Activated CD4-positive, alpha-beta memory T cell treated with anti-CD3 and anti-CD28 coated beads for 36 hours (primary cell): ENCODE measurements at regions not wholly inside any gene's neighbourhood (a gene's known extent, or its start where the extent isn't known, plus 50 kb on each side); places are given as distances from the start of the nearest gene placed in this dataset.

ENCODE experiments used
- CTCF ChIA-PET: fragments of 350-600 bp; sonication (Branson Sonifier 250); formaldehyde crosslinking; loops from one replicate; lab custom pipeline; 2021; ENCODE audit warnings: antibody characterized with exemption, inconsistent platforms; lab: Charles Lee
- POLR2A ChIA-PET: fragments of 350-600 bp; sonication (Branson Sonifier 250); formaldehyde crosslinking; loops from one replicate; lab custom pipeline; 2021; ENCODE audit warnings: antibody characterized with exemption; lab: Charles Lee
- DNase-seq: peaks from one replicate; pipeline ENCODE4 v3.0.0-alpha.2; 2020
- H3K27ac Mint-ChIP-seq: one replicate; pipeline ENCODE4 v1.8.0; 2021; ENCODE audit warnings: mixed read lengths
- H3K27me3 Mint-ChIP-seq: one replicate; pipeline ENCODE4 v1.8.0; 2021; ENCODE audit warnings: mixed read lengths
- H3K36me3 Mint-ChIP-seq: one replicate; pipeline ENCODE4 v1.8.0; 2021; ENCODE audit warnings: mixed read lengths
- H3K4me1 Mint-ChIP-seq: one replicate; pipeline ENCODE4 v1.8.0; 2021; ENCODE audit warnings: low read depth, mixed read lengths
- H3K4me3 Mint-ChIP-seq: one replicate; pipeline ENCODE4 v1.8.0; 2021; ENCODE audit warnings: mild to moderate bottlenecking, mixed read lengths
- H3K9me3 Mint-ChIP-seq: one replicate; pipeline ENCODE4 v1.8.0; 2021; ENCODE audit warnings: mixed read lengths
- intact Hi-C: fragments of 100-400 bp; cut with micrococcal nuclease; formaldehyde crosslinking; loops from one replicate; pipeline ENCODE4 v1.15.1; 2023

DNA sequence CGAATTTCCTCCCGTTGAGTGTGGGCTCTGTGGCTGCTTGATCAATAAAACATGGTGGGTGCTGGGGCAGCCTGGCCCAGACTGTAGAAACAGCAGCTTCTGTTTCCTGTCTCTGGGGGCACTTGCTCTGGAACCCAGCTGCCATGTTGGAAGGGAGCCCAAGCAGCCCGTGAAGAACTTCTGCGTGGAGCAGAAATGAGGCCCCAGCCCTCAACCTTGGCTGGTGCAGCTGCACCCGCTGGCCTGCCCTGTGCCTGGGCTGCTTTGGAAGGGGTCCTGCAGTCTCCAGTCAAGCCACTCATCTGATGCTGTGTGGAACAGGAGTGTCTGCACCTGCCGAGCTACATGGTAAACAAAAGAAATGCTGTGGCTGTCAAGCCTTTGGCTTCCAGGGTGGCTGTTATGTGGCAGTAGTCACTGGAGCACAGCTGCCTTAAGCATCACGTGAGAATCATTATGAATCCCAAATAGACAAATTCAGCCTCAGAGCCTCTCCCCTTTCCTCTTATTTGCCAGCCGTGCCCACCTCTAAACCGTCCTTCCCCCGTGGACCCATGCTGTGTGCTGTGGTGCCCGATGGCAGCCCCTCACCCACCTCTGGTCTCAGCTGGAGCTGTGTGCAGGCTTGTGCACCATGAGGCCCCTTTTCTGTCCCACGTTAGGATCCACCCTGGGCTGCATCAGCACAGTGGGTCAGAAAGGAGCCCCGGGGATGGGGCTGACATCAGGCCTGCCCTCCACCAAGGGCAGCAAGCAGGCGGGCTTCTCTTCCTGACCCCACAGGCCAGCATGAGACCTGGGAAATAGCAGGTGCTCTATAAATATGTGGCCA lies 134.0 kb upstream of the HDAC4 start:
- Mint-ChIP-seq H3K36me3 (peaks cover 1% of the 10 kb centered on the region), H3K9me3 (peaks cover 11% of the 10 kb centered on the region), H3K27ac (no peak overlapping the region), H3K27me3 (no peaks in the 10 kb centered on the region), H3K4me3 (no peak overlapping the region), H3K4me1 (no peaks in the 10 kb centered on the region)
- intact Hi-C loops = no loop called here
- CTCF ChIA-PET = interaction anchor here (0.7 kb wide), 1 partner anchor 225 kb away, joined by 3 read pairs; no protein-coding TSS in a partner anchor
- POLR2A ChIA-PET = no interaction called here
- no peak for DNase-seq

- ChIA-PET POLR2A (no interaction called here), CTCF (no interaction called here)
- Mint-ChIP-seq H3K4me3 (no peak overlapping the region), H3K4me1 (no peaks in the 10 kb centered on the region), H3K27ac (no peak overlapping the region), H3K36me3 (peaks cover 1% of the 10 kb centered on the region), H3K9me3 (peaks cover 11% of the 10 kb centered on the region), H3K27me3 (no peaks in the 10 kb centered on the region)
- intact Hi-C loops = no loop called here
- DNase-seq = no peak
Observed at GRCh38 chr2:239533569-239534316, 132.9 kb upstream of the HDAC4 start.

DNA sequence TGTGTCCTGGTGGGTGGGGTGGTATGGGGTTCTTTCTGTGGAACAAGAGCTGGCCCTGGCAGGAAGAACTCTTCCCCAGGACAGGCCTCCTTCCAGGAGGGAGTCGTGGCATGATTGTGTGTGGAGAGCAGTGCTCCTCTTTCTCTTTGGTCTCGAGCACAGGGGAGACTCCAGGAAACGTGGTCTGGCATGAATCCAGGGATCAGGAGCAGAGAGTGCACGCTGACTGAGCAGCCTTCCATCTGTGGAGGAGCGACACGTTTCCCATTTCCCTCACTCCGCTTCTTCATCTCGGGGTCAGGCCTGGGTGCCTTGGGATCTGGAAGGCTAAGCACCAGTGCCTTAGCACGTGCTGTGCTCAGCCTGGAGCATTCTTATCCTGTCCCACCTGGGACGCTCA lies 132.0 kb upstream of the HDAC4 start:
- peaks cover 1% of the 10 kb centered on the region for H3K36me3 Mint-ChIP-seq
- POLR2A ChIA-PET = no interaction called here
- no peaks in the 10 kb centered on the region for H3K27me3 Mint-ChIP-seq
- H3K9me3 Mint-ChIP-seq = peaks cover 11% of the 10 kb centered on the region
- H3K27ac Mint-ChIP-seq = no peak overlapping the region
- H3K4me3 Mint-ChIP-seq = no peak overlapping the region
- DNase-seq = no peak
- no peaks in the 10 kb centered on the region for H3K4me1 Mint-ChIP-seq
- CTCF ChIA-PET = no interaction called here
- intact Hi-C loops = no loop called here

DNA sequence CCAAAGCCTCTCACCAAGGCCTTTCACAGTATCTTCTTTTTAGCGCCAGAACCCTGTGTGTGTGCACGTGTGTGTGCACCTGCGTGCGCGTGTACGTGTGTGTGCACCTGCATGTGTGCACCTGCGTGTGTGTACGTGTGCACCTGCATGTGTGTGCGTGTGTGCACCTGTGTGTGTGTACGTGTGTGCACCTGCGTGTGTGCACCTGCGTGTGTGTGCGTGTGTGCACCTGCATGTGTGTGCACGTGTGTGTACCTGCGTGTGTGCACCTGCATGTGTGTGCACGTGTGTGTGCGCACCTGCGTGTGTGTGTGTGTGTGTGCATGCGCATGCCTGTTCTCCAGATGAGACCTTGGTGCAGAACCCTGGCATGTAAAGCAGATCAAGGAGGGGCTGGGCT lies 131.4 kb upstream of the HDAC4 start:
- DNase-seq = no peak
- H3K27ac Mint-ChIP-seq = no peak overlapping the region
- no peak overlapping the region for H3K4me3 Mint-ChIP-seq
- intact Hi-C loops = no loop called here
- H3K4me1 Mint-ChIP-seq = no peaks in the 10 kb centered on the region
- H3K36me3 Mint-ChIP-seq = peaks cover 1% of the 10 kb centered on the region
- H3K27me3 Mint-ChIP-seq = no peaks in the 10 kb centered on the region
- CTCF ChIA-PET = no interaction called here
- POLR2A ChIA-PET = no interaction called here
- H3K9me3 Mint-ChIP-seq = peaks cover 11% of the 10 kb centered on the region

GRCh38 chr2:239531456-239532241 lies 130.8 kb upstream of the HDAC4 start:
- H3K27ac Mint-ChIP-seq = no peak overlapping the region
- CTCF ChIA-PET = no interaction called here
- DNase-seq = no peak
- no peak overlapping the region for H3K4me3 Mint-ChIP-seq
- H3K4me1 Mint-ChIP-seq = no peaks in the 10 kb centered on the region
- POLR2A ChIA-PET = no interaction called here
- H3K36me3 Mint-ChIP-seq = peaks cover 1% of the 10 kb centered on the region
- no peaks in the 10 kb centered on the region for H3K27me3 Mint-ChIP-seq
- intact Hi-C loops = no loop called here
- H3K9me3 Mint-ChIP-seq = peaks cover 11% of the 10 kb centered on the region

- Mint-ChIP-seq H3K9me3 (peaks cover 11% of the 10 kb centered on the region), H3K27ac (no peak overlapping the region), H3K27me3 (no peaks in the 10 kb centered on the region), H3K4me3 (no peak overlapping the region), H3K4me1 (no peaks in the 10 kb centered on the region), H3K36me3 (peaks cover under 1% of the 10 kb centered on the region)
- POLR2A ChIA-PET = no interaction called here
- intact Hi-C loops = no loop called here
- CTCF ChIA-PET = no interaction called here
- DNase-seq = no peak
Observed at GRCh38 chr2:239530749-239531316, 130.0 kb upstream of the HDAC4 start.

- POLR2A ChIA-PET = no interaction called here
- intact Hi-C loops = no loop called here
- Mint-ChIP-seq H3K9me3 (peaks cover 4% of the 10 kb centered on the region), H3K4me3 (no peak overlapping the region), H3K4me1 (no peaks in the 10 kb centered on the region), H3K27me3 (no peaks in the 10 kb centered on the region), H3K36me3 (no peaks in the 10 kb centered on the region), H3K27ac (no peak overlapping the region)
- CTCF ChIA-PET = no interaction called here
- no peak for DNase-seq
Observed at GRCh38 chr2:239529313-239530015, 128.6 kb upstream of the HDAC4 start.

- Mint-ChIP-seq H3K9me3 (peaks cover 4% of the 10 kb centered on the region), H3K27ac (no peak overlapping the region), H3K27me3 (no peaks in the 10 kb centered on the region), H3K4me3 (no peak overlapping the region), H3K4me1 (no peaks in the 10 kb centered on the region), H3K36me3 (no peaks in the 10 kb centered on the region)
- CTCF ChIA-PET = no interaction called here
- intact Hi-C loops = no loop called here
- no peak for DNase-seq
- POLR2A ChIA-PET = no interaction called here
Observed at GRCh38 chr2:239528883-239529282, 128.1 kb upstream of the HDAC4 start.

DNA sequence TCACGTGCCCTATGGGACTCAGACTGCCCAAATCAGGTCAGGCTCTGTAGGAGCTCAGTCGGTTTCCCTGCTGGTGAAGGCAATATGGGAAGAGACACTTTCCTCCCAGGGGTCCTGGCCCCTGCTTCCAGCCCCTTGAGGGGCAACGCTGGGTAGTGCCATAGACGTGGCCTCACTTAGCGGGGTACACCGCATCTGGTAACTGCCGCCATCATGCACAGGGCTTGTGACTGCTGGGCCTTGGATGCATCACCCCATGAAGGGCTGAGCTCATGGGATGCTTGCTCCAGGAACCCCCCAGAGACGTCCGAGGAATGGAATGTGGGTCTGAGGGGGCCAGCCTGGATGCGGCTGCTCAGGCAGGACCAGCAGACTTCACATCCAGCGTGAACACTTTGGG lies 127.3 kb upstream of the HDAC4 start:
- CTCF ChIA-PET = no interaction called here
- POLR2A ChIA-PET = no interaction called here
- no peaks in the 10 kb centered on the region for H3K27me3 Mint-ChIP-seq

DNA sequence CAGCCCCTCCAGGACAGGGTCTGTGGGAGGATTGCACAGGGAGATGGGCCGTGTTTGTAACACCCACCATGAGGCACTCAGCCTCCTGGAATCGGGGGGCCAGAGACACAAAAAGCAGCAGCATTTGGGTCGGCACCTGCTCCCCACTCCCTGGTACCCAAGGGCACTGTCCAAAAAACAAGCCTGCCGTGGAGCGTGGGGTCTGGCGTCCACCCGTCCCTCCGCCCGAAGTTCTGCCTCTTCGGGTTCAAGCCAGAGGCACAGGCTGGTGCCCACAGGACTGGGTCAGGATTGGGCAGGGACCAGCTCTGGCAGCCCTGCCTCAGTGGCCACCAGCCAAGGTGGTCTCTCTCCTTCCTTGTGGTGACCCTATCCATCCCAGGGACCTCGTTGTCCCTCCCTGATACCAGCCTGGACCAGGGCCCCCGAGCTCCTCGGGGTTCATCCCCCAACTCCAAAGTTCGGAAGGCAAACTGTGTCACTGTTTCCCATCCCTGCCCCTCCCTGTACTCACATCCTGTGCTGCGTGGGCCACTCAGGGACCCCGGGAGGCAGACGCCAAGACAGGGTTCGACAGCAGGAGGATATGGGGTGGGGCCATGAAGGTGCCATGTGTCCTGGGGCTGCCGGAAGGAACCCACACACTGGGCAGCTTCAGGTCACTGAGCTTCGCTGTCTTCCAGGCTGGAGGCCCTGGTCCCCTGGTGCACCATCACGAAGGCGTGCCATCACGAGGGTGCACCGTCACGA lies 126.0 kb upstream of the HDAC4 start:
- H3K4me3 Mint-ChIP-seq = no peak overlapping the region
- intact Hi-C loops = no loop called here
- H3K9me3 Mint-ChIP-seq = peaks cover 4% of the 10 kb centered on the region
- H3K27me3 Mint-ChIP-seq = no peaks in the 10 kb centered on the region
- POLR2A ChIA-PET = no interaction called here
- no peak overlapping the region for H3K27ac Mint-ChIP-seq
- CTCF ChIA-PET = no interaction called here
- DNase-seq = no peak
- H3K36me3 Mint-ChIP-seq = no peaks in the 10 kb centered on the region
- no peaks in the 10 kb centered on the region for H3K4me1 Mint-ChIP-seq

More for the DNA sequence above, 127.3 kb upstream of the HDAC4 start:
- no peak for DNase-seq
- no peaks in the 10 kb centered on the region for H3K36me3 Mint-ChIP-seq
- H3K4me3 Mint-ChIP-seq = no peak overlapping the region
- H3K27ac Mint-ChIP-seq = no peak overlapping the region
- peaks cover 4% of the 10 kb centered on the region for H3K9me3 Mint-ChIP-seq
- H3K4me1 Mint-ChIP-seq = no peaks in the 10 kb centered on the region
- intact Hi-C loops = no loop called here

- Mint-ChIP-seq H3K4me3 (no peak overlapping the region), H3K27ac (no peak overlapping the region), H3K9me3 (peaks cover 4% of the 10 kb centered on the region), H3K36me3 (no peaks in the 10 kb centered on the region), H3K4me1 (no peaks in the 10 kb centered on the region), H3K27me3 (no peaks in the 10 kb centered on the region)
- intact Hi-C loops = no loop called here
- DNase-seq = no peak
- POLR2A ChIA-PET = no interaction called here
- CTCF ChIA-PET = no interaction called here
Observed at GRCh38 chr2:239526038-239526437, 125.2 kb upstream of the HDAC4 start.
